ENCODE measurements at regions not wholly inside any gene's neighbourhood (a gene's known extent, or its start where the extent isn't known, plus 50 kb on each side); places are given as distances from the start of the nearest gene placed in this dataset.
A peak's percentile ranks its signal among the peaks of the same experiment; 100 is the strongest.

DNA sequence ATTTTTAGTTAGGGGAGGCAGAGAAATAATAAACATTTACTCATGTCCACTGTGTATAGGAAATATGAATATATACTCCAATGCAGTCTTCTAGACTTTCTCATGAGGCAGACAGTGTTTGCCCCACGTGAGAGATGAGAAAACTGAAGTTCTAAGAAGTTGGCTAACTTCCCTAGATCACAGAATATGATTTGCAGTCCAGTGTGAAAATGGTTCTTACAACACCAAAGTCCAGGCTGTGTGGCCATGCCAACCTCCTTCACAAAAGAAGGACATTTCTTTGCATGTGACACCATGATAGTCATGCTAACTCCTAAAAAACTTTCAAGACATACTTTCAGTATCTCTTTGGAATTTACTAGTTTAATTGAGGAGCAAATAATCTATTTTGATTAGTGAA is 143.7 kb downstream of the IRS1 start:
- ATAC-seq, result no peak
- peaks cover 5% of the 10 kb centered on the region for H3K4me1 ChIP-seq (ENCODE audit: control insufficient read depth, insufficient read depth, low read length)

DNA sequence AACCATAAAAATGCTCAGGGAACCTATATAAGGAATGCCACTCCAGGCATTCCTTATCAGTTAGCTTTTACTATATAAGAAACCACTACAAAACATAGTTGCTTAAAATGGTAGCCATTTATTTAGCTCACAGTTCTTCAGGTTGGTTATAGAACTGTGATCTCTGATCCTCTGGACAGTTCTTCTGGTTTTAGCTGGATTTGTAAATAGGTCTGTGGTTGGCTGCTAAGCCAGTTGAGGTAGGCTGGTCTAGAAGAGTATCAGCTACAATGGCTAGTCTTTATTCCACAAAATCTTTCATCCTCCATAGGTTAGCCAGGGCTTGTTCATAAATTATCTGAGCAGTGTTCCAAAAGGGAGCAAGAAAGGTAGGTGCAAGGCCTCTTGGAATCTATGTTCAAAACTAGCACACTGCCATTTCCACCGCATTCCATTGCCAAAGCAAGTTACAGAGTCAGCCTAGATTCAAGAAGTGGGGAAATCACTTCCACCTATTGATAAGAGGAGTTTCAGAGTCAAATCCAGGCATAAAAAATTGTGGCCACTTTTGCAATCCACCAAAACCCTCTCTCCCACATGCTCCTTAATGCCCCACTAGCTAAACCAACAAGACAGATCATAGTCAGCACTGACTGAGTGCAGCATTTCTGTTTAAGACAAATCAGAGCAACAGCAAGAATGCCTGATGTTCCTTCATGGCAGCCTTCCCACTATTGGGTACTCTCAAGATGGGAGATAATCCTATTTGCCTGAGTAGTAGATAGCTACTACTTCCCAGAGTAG is 146.4 kb downstream of the IRS1 start:
- WGBS, result 98% methylated on average over 1 of the region's 1 CpG
- no peak overlapping the region for H3K4me3 ChIP-seq (ENCODE audit: low read length)
- DNase-seq, result no peak
- H3K27ac ChIP-seq (ENCODE audit: low read length), result no peak overlapping the region
- H3K9me3 ChIP-seq (ENCODE audit: control insufficient read depth, low read length), result no peaks in the 10 kb centered on the region
- ATAC-seq, result no peak
- H3K4me1 ChIP-seq (ENCODE audit: control insufficient read depth, insufficient read depth, low read length), result peaks cover 9% of the 10 kb centered on the region
- H3K27me3 ChIP-seq (ENCODE audit: control insufficient read depth, insufficient read depth), result no peaks in the 10 kb centered on the region
- intact Hi-C loops (cut with DNase I), result loop anchor here in 3 of 4 donors (5.0 to 10.0 kb wide), 2 partner anchors 142 to 144 kb away; partner anchors contain the start of gene IRS1 (in 3 of the 3)

More for the DNA sequence above, 143.7 kb downstream of the IRS1 start:
- Histone ChIP-seq H3K9me3 (ENCODE audit: control insufficient read depth, low read length) (no peaks in the 10 kb centered on the region), H3K27me3 (ENCODE audit: control insufficient read depth, insufficient read depth) (no peaks in the 10 kb centered on the region), H3K27ac (ENCODE audit: low read length) (no peak overlapping the region), H3K4me3 (ENCODE audit: low read length) (no peak overlapping the region)
- intact Hi-C loops (cut with DNase I), result loop anchor here in 2 of 4 donors (10.0 kb wide), 1 partner anchor 139 kb away; the partner anchor contains the start of gene IRS1 (in 2 of the 2)
- 42% methylated on average over 1 of the region's 1 CpG for WGBS
- DNase-seq, result no peak

DNA sequence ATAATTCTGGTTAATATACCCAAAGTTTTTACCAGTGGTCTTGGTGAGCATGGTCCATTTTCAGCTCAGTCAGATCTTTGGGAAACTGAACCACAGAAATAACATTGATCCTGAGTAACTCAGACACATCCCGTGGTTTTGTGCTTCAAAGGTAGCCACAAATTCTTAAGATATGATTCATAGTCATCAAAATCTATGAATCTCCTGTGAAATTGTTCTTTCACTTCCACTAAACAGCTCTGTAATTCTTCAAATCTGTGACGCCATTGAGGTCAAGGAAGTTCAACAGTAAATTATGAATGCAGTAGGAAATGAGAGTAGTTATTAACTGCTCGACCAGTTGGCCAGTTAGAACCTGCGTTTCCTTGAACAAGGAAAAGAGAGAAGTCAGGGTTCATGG is 147.3 kb downstream of the IRS1 start:
- Histone ChIP-seq H3K27ac (ENCODE audit: low read length) (no peak overlapping the region), H3K9me3 (ENCODE audit: control insufficient read depth, low read length) (no peaks in the 10 kb centered on the region), H3K4me3 (ENCODE audit: low read length) (no peak overlapping the region), H3K27me3 (ENCODE audit: control insufficient read depth, insufficient read depth) (no peaks in the 10 kb centered on the region), H3K4me1 (ENCODE audit: control insufficient read depth, insufficient read depth, low read length) (peaks cover 9% of the 10 kb centered on the region)
- DNase-seq, result no peak
- intact Hi-C loops (cut with DNase I), result loop anchor here in 3 of 4 donors (5.0 to 10.0 kb wide), 2 partner anchors 142 to 145 kb away; partner anchors contain the start of gene IRS1 (in 3 of the 3)
- 45% methylated on average over 4 of the region's 4 CpGs for WGBS
- ATAC-seq, result no peak

DNA sequence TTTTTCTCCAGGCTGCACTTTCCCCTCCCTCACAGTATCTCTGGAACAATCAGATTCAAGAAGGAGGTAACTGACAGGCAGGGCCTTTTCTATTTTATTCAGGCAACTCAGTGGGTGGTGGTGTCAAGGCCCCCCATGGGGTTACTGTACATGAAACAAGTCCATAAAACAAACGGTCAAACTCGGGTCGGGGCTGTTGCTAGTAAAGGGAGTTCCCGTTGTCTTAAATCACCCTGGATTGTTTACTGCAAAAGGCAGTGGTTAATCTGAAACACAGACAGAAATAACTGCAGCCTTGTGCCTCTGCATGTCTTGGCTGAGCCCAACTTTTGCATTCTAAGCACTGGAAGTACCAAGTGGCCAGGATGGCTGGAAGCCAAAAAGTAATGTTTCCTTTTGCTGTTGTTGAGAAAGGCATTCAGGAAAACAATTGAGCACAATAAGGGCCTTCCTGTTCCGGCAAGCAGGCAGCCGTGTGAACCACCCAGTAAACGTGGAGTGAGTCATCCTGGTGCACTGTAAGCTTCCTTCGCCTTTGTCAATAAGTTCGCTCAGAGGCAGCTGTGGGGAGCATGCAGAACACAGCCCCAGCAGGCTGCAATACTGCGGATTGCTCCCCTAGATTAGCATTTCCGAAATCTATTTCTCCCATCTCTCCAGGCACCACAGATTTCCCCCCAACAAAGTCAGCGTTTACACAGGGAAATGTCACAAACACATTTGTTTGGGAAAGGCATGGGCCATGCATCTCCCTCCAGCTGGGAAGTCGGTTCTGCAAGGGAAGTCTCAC is 149.6 kb downstream of the IRS1 start:
- peaks cover 9% of the 10 kb centered on the region for H3K4me1 ChIP-seq (ENCODE audit: control insufficient read depth, insufficient read depth, low read length)
- ATAC-seq (peak; percentile 94 to 97), DNase-seq (peak; percentile 67 to 82 (median 73))
- no peak overlapping the region for H3K4me3 ChIP-seq (ENCODE audit: low read length)
- H3K27me3 ChIP-seq (ENCODE audit: control insufficient read depth, insufficient read depth), result no peaks in the 10 kb centered on the region
- 16% methylated on average over 13 of the region's 13 CpGs for WGBS
- no peaks in the 10 kb centered on the region for H3K9me3 ChIP-seq (ENCODE audit: control insufficient read depth, low read length)
- H3K27ac ChIP-seq (ENCODE audit: low read length), result peak overlapping the region; percentile 91
- intact Hi-C loops (cut with DNase I), result loop anchor here in 3 of 4 donors (5.0 to 10.0 kb wide), 2 partner anchors 145 to 147 kb away; partner anchors contain the start of gene IRS1 (in 3 of the 3)

DNA sequence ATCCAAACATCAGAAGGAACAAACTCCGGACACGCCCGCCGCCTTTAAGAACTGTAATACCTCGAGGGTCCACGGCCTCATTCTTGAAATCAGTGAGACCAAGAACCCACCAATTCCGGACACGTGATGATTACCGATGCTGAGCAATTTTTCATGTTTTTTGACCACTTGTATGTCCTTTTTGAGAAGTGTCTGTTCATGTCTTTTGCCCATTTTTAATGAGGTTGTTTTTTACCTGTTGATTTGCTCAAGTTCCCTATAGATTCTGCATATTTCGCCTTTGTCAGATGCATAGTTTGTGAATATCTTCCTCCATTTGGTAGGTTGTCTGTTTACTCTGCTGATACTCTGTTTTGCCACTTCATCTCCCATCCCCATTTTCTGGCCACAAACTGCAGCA is 150.4 kb downstream of the IRS1 start:
- no peak for ATAC-seq
- Histone ChIP-seq H3K9me3 (ENCODE audit: control insufficient read depth, low read length) (no peaks in the 10 kb centered on the region), H3K4me3 (ENCODE audit: low read length) (no peak overlapping the region), H3K4me1 (ENCODE audit: control insufficient read depth, insufficient read depth, low read length) (peaks cover 9% of the 10 kb centered on the region), H3K27me3 (ENCODE audit: control insufficient read depth, insufficient read depth) (no peaks in the 10 kb centered on the region), H3K27ac (ENCODE audit: low read length) (peak overlapping the region; percentile 91)
- DNase-seq, result no peak
- WGBS, result 98% methylated on average over 10 of the region's 10 CpGs
- intact Hi-C loops (cut with DNase I), result no loop called here

DNA sequence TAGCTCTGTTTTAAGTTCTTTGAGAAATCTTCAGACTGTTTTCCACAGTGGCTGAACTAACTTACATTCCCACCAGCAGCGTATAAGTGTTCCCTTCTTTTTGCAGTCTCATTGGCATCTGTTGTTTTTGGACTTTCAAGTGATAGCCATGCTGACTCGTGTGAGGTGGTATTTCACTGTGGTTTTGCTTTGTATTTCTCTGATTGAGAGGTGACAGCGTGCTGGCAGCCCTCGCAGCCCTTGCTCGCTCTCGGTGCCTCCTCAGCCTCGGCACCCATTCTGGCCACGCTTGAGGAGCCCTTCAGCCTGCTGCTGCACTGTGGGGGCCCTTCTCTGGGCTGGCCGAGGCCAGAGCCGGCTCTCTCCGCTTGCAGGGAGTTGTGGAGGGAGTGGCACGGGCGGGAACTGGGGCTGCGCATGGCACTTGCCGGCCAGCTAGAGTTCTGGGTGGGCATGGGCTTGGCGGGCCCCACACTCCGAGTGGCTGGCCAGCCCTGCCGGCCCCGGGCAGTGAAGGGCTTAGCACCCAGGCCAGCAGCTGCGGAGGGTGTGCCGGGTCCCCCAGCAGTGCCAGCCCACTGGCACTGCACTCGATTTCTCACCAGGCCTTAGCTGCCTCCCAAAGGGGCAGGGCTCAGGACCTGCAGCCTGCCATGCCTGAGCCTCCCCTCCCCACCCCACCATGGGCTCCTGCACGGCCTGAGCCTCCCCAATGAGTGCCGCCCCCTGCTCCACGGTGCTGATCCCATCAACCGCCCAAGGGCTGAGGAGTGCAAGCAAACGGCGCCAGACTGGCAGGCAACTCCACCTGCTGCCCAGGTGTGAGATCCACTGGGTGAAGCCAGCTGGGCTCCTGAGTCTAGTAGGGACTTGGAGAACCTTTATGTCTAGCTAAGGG is 151.8 kb downstream of the IRS1 start:
- Histone ChIP-seq H3K4me1 (ENCODE audit: control insufficient read depth, insufficient read depth, low read length) (peaks cover 13% of the 10 kb centered on the region), H3K4me3 (ENCODE audit: low read length) (no peak overlapping the region)
- WGBS, result 87% methylated on average over 28 of the region's 28 CpGs

DNA sequence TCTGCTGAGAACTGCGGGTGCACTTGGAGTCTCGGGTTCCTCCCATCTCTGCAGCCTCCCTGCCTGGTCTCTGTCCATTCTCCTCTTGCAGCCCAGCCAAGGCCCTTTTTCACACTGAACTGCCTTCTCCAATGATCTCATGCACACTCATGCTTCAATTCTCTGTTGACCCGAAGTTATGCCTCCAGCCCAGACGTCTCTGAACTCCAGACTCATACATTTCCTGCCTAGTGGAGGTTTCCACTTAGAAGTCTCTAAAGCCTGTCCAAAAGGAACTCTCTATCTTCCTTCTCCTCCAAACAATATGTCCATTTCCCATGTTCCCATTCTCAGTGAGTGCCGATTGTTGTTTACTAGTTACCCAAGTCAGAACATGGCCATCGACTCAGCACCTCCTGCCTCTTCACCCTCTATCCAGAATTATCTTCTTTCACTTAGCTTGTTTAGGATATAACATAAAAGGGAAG is 155.2 kb downstream of the IRS1 start:
- ATAC-seq (peak; percentile 86 to 87), DNase-seq (peak; percentile 32 to 64 (median 62))
- H3K27ac ChIP-seq (ENCODE audit: low read length), result no peak overlapping the region
- no peaks in the 10 kb centered on the region for H3K9me3 ChIP-seq (ENCODE audit: control insufficient read depth, low read length)
- no peaks in the 10 kb centered on the region for H3K27me3 ChIP-seq (ENCODE audit: control insufficient read depth, insufficient read depth)
- intact Hi-C loops (cut with DNase I), result no loop called here
- 23% methylated on average over 6 of the region's 6 CpGs for WGBS
- H3K4me3 ChIP-seq (ENCODE audit: low read length), result no peak overlapping the region
- peaks cover 5% of the 10 kb centered on the region for H3K4me1 ChIP-seq (ENCODE audit: control insufficient read depth, insufficient read depth, low read length)

More for the DNA sequence above, 151.8 kb downstream of the IRS1 start:
- intact Hi-C loops (cut with DNase I), result no loop called here
- Histone ChIP-seq H3K27ac (ENCODE audit: low read length) (no peak overlapping the region), H3K27me3 (ENCODE audit: control insufficient read depth, insufficient read depth) (no peaks in the 10 kb centered on the region), H3K9me3 (ENCODE audit: control insufficient read depth, low read length) (no peaks in the 10 kb centered on the region)
- DNase-seq (peak in 1 of 3 donors; percentile 40), ATAC-seq (no peak)

DNA sequence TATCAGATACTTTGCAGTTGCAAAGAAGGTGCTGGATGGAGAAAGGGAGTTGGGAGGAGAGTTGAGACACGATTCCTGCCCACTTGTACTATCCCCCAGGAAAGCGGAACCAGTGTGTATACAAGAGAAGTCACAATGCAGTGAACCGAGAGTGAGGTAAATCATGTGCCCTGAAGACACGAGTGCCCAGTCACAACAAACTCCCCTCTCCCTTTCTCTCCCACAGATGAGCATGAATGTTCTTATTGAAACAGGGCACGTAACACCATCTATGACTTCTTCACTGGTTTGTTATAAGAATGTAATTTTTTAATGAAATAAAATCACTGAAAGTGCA is 155.7 kb downstream of the IRS1 start:
- no peak for DNase-seq
- H3K9me3 ChIP-seq (ENCODE audit: control insufficient read depth, low read length), result no peaks in the 10 kb centered on the region
- no peak overlapping the region for H3K4me3 ChIP-seq (ENCODE audit: low read length)
- 69% methylated on average over 5 of the region's 5 CpGs for WGBS
- peak in 1 of 2 donors; percentile 25 for ATAC-seq
- intact Hi-C loops (cut with DNase I), result no loop called here
- H3K27me3 ChIP-seq (ENCODE audit: control insufficient read depth, insufficient read depth), result no peaks in the 10 kb centered on the region
- H3K27ac ChIP-seq (ENCODE audit: low read length), result peak overlapping the region; percentile 46
- peaks cover 4% of the 10 kb centered on the region for H3K4me1 ChIP-seq (ENCODE audit: control insufficient read depth, insufficient read depth, low read length)

DNA sequence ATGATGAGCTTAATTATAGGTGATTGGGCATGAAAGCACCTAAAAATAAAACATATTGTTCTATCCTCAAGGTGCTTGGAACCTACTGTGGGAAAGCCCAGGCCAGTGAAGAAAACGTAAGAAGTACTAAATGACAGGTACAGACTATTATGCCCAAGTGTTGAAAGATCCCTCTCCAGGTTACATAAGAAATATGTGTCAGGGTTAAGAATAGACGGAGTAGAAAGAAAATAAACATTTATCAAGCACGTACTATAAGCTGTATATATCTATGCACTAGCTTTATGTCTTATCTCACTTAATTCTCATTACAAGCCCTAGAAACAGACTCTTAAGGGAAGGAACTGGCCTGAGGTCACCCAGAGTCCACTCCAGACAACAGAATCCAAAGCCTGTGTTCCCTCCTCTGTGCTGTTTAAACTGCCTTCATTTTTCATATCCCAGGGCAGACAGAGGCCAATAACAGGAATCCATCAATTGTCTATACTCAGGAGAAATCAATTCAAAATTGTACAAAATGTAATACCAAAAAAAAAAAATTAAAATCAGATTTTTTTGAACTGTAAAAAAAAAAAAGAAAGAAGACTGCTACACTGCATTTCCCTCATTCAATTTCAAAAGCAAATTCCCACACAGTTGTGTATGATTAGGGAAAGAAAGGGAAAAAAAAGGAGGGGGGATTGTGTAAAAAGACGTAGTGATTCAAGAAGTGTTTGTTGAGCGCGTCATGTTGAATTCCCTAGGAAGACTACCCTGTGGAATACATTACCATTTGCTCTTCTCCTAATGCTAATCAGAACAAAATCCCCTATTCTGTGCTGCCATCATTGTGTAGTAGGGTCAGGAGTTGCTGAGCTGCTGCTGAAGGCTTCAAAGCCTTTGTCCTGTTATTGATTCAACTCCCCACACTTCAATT is 156.3 kb downstream of the IRS1 start:
- DNase-seq, result no peak
- H3K4me3 ChIP-seq (ENCODE audit: low read length), result no peak overlapping the region
- H3K4me1 ChIP-seq (ENCODE audit: control insufficient read depth, insufficient read depth, low read length), result peaks cover 4% of the 10 kb centered on the region
- 65% methylated on average over 6 of the region's 6 CpGs for WGBS
- H3K27me3 ChIP-seq (ENCODE audit: control insufficient read depth, insufficient read depth), result no peaks in the 10 kb centered on the region
- H3K27ac ChIP-seq (ENCODE audit: low read length), result peak overlapping the region; percentile 46
- peak in 1 of 2 donors; percentile 35 for ATAC-seq
- no peaks in the 10 kb centered on the region for H3K9me3 ChIP-seq (ENCODE audit: control insufficient read depth, low read length)
- intact Hi-C loops (cut with DNase I), result no loop called here

DNA sequence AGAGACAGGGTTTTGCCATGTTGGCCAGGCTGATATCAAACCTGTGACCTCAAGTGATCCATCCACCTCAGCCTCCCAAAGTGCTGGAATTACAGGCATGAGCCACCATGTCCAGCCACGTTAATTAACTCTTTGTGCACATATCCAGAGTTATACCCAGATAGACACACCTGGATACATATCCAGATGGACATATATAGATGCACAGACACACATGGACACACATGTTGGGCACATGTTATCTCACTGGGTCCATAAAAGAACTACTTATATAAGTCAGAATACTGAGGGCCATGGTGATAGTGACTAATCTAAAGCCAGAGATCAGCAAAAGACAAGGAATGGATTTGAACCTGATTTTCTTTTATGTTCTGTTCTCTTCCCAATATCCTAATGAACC is 158.6 kb downstream of the IRS1 start:
- intact Hi-C loops (cut with DNase I), result no loop called here
- ATAC-seq, result no peak
- Histone ChIP-seq H3K4me1 (ENCODE audit: control insufficient read depth, insufficient read depth, low read length) (peaks cover 4% of the 10 kb centered on the region), H3K4me3 (ENCODE audit: low read length) (no peak overlapping the region), H3K27me3 (ENCODE audit: control insufficient read depth, insufficient read depth) (no peaks in the 10 kb centered on the region), H3K27ac (ENCODE audit: low read length) (no peak overlapping the region), H3K9me3 (ENCODE audit: control insufficient read depth, low read length) (no peaks in the 10 kb centered on the region)
- no peak for DNase-seq
- WGBS, result 84% methylated on average over 1 of the region's 1 CpG
